NCI-H446 treated with DMSO at 0.1 percent for 48 hours (cell line): ENCODE measurements at regions not wholly inside any gene's neighbourhood (a gene's known extent, or its start where the extent isn't known, plus 50 kb on each side); places are given as distances from the start of the nearest gene placed in this dataset.

ENCODE experiments used
- DNase-seq: peaks from one replicate; lab custom pipeline; 2025; lab: John Stamatoyannopoulos, UW

GRCh38 chr2:128980475-128980874 lies 661.8 kb upstream of the HS6ST1 start:
- no peak for DNase-seq

- DNase-seq, result no peak
Observed at GRCh38 chr2:128981353-128981752, 662.7 kb upstream of the HS6ST1 start.

- DNase-seq, result no peak
Observed at GRCh38 chr2:128982001-128982400, 663.3 kb upstream of the HS6ST1 start.

GRCh38 chr2:128982670-128983069 lies 664.0 kb upstream of the HS6ST1 start:
- no peak for DNase-seq

GRCh38 chr2:128983094-128983493 lies 664.4 kb upstream of the HS6ST1 start:
- no peak for DNase-seq

- DNase-seq, result no peak
Observed at GRCh38 chr2:128984081-128984480, 665.4 kb upstream of the HS6ST1 start.

- no peak for DNase-seq
Observed at GRCh38 chr2:128984855-128985254, 666.2 kb upstream of the HS6ST1 start.

- no peak for DNase-seq
Observed at GRCh38 chr2:128986026-128986715, 667.5 kb upstream of the HS6ST1 start.

- DNase-seq, result no peak
Observed at GRCh38 chr2:128986867-128987268, 668.2 kb upstream of the HS6ST1 start.

GRCh38 chr2:128988326-128988725 lies 669.7 kb upstream of the HS6ST1 start:
- DNase-seq, result no peak

- DNase-seq, result no peak
Observed at GRCh38 chr2:128988967-128989366, 670.3 kb upstream of the HS6ST1 start.

GRCh38 chr2:128995086-128995485 lies 676.4 kb upstream of the HS6ST1 start:
- DNase-seq, result no peak

- no peak for DNase-seq
Observed at GRCh38 chr2:128996078-128996477, 677.4 kb upstream of the HS6ST1 start.

- DNase-seq, result no peak
Observed at GRCh38 chr2:128997166-128997866, 678.6 kb upstream of the HS6ST1 start.

- no peak for DNase-seq
Observed at GRCh38 chr2:129001926-129002325, 683.3 kb upstream of the HS6ST1 start.

- no peak for DNase-seq
Observed at GRCh38 chr2:129002751-129003150, 684.1 kb upstream of the HS6ST1 start.

- no peak for DNase-seq
Observed at GRCh38 chr2:129004485-129004884, 685.8 kb upstream of the HS6ST1 start.

- no peak for DNase-seq
Observed at GRCh38 chr2:129004940-129005490, 686.3 kb upstream of the HS6ST1 start.

- DNase-seq, result no peak
Observed at GRCh38 chr2:129006135-129006886, 687.6 kb upstream of the HS6ST1 start.

GRCh38 chr2:129006901-129007300 lies 688.2 kb upstream of the HS6ST1 start:
- DNase-seq, result no peak

GRCh38 chr2:129008055-129008880 lies 689.6 kb upstream of the HS6ST1 start:
- no peak for DNase-seq
